Coronary artery (tissue), 2 donors: ENCODE measurements at regions not wholly inside any gene's neighbourhood (a gene's known extent, or its start where the extent isn't known, plus 50 kb on each side); places are given as distances from the start of the nearest gene placed in this dataset.

ENCODE experiments used
- DNase-seq: peaks from one replicate; pipeline ENCODE4 v3.0.0-alpha.2; 2017; ENCODE audit warnings: low spot score
- H3K27ac ChIP-seq, 2 donors: fragments of 200-600 bp; sonication (generic); one replicate each; pipeline ENCODE4 v1.5.1; 2016 to 2019
- H3K4me3 ChIP-seq: fragments of 200-600 bp; sonication (generic); 2 replicates; pipeline ENCODE4 v1.5.1; 2016; ENCODE audit warnings: mild to moderate bottlenecking, moderate library complexity
- CTCF ChIP-seq: fragments of 200-600 bp; sonication (generic); IDR thresholded peaks from one replicate; pipeline ENCODE4 v1.5.1; 2019; ENCODE audit warnings: antibody characterized with exemption

- no peak for DNase-seq
- TF ChIP-seq CTCF, result no peak
- H3K27ac ChIP-seq, result no peak overlapping the region
- H3K4me3 ChIP-seq, result no peak overlapping the region
Observed at GRCh38 chr13:104099750-104100149, 1033.5 kb upstream of the SLC10A2 start.

GRCh38 chr13:104098421-104098820, 1032.2 kb upstream of the SLC10A2 start:
- no peak for TF ChIP-seq CTCF
- H3K27ac ChIP-seq, result no peak overlapping the region
- no peak overlapping the region for H3K4me3 ChIP-seq
- DNase-seq, result no peak

- no peak overlapping the region for H3K27ac ChIP-seq
- H3K4me3 ChIP-seq, result no peak overlapping the region
- DNase-seq, result no peak
- no peak for TF ChIP-seq CTCF
Observed at GRCh38 chr13:104086759-104087158, 1020.5 kb upstream of the SLC10A2 start.

- no peak overlapping the region for H3K27ac ChIP-seq
- H3K4me3 ChIP-seq, result no peak overlapping the region
- DNase-seq, result no peak
- no peak for TF ChIP-seq CTCF
Observed at GRCh38 chr13:104086210-104086609, 1020.0 kb upstream of the SLC10A2 start.

- H3K27ac ChIP-seq, result no peak overlapping the region
- no peak for DNase-seq
- no peak overlapping the region for H3K4me3 ChIP-seq
- no peak for TF ChIP-seq CTCF
Observed at GRCh38 chr13:104085611-104086010, 1019.4 kb upstream of the SLC10A2 start.

GRCh38 chr13:104074326-104074725, 1008.1 kb upstream of the SLC10A2 start:
- TF ChIP-seq CTCF, result no peak
- no peak overlapping the region for H3K4me3 ChIP-seq
- DNase-seq, result no peak
- no peak overlapping the region for H3K27ac ChIP-seq

GRCh38 chr13:104071806-104072205, 1005.6 kb upstream of the SLC10A2 start:
- Histone ChIP-seq H3K27ac (no peak overlapping the region), H3K4me3 (no peak overlapping the region)
- no peak for DNase-seq
- no peak for TF ChIP-seq CTCF
